ENCODE measurements at regions not wholly inside any gene's neighbourhood (a gene's known extent, or its start where the extent isn't known, plus 50 kb on each side); places are given as distances from the start of the nearest gene placed in this dataset.
"Not testable (repeated sequence)": the region's sequence is repeated elsewhere in the genome, so short reads cannot be mapped to it uniquely, and the experiment has no call there.

DNA sequence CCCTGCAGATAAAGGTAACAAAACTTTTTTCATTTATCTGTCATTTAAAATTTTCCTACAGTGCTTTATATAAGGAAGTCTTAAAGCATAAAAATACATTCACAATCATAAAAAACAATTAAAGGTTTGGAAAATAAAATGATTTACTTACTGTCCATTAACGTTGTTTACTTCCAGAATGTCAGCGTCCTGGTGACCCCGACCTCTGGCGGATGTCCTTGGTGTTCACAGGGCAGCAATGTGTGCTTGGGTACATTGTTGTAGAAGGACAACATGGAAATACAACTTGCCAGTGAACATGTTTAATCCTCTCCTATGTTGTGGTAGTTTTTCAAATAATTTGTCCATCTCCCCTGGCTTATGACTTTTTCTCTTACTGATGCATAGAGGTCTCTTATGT lies 168.8 kb upstream of the NDN start:
- Histone ChIP-seq H3K27me3 (ENCODE audit: control insufficient read depth in 2 of 2, insufficient read depth in 1 of 2, low read length in 1 of 2) (no peaks in the 10 kb centered on the region), H3K27ac (ENCODE audit: low read depth in 1 of 2, low read length in 1 of 2) (no peak overlapping the region), H3K4me1 (ENCODE audit: control insufficient read depth in 2 of 2, insufficient read depth in 2 of 2, low read length in 2 of 2) (no peaks in the 10 kb centered on the region), H3K9me3 (ENCODE audit: control insufficient read depth in 2 of 2, insufficient read depth in 1 of 2, low read length in 1 of 2) (no peaks in the 10 kb centered on the region), H3K4me3 (ENCODE audit: low read length in 2 of 2) (no peak overlapping the region), H3K36me3 (ENCODE audit: control insufficient read depth in 2 of 2, insufficient read depth in 2 of 2, low read length in 1 of 2) (no peaks in the 10 kb centered on the region)
- DNase-seq (ENCODE audit: low read depth in 6 of 9, low spot score in 9 of 9), result no peak
- WGBS, result 75% methylated on average over 4 of the region's 4 CpGs

DNA sequence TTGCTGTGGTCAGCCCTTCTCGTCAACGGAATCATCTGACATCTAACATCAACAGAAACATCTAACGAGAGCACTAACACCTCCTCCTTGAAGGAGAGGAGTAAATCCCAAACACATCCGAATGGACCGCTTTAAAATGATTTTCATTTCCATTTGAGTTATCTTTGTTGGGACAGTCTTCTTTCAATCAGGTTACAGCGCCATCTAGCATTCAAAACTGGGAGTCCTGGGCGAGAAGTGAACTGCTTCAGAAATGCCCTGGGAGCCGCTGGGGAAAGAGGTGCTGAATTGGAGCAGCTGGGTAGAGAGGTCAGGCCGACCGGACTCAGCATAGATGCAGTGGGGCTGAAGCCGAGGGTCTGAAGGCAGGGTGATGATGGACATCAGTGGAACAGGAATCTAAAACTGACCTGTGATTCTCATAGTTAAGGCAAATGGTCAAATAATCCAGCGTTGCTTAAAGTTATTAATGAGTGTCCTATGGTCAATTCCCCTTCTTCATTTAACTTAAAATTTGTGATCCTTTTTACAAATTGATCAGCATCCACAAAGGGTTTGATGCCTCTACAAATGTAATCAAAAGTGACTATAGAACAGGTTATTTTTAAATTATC lies 170.0 kb upstream of the NDN start:
- no peaks in the 10 kb centered on the region for H3K9me3 ChIP-seq (ENCODE audit: control insufficient read depth in 2 of 2, insufficient read depth in 1 of 2, low read length in 1 of 2)
- no peak overlapping the region for H3K4me3 ChIP-seq (ENCODE audit: low read length in 2 of 2)
- WGBS, result 33% methylated on average over 12 of the region's 12 CpGs
- H3K36me3 ChIP-seq (ENCODE audit: control insufficient read depth in 2 of 2, insufficient read depth in 2 of 2, low read length in 1 of 2), result no peaks in the 10 kb centered on the region
- H3K27ac ChIP-seq (ENCODE audit: low read depth in 1 of 2, low read length in 1 of 2), result no peak overlapping the region
- peak in 2 of 9 donors; percentile 16 to 26 for DNase-seq (ENCODE audit: low read depth in 6 of 9, low spot score in 9 of 9)
- no peaks in the 10 kb centered on the region for H3K27me3 ChIP-seq (ENCODE audit: control insufficient read depth in 2 of 2, insufficient read depth in 1 of 2, low read length in 1 of 2)
- H3K4me1 ChIP-seq (ENCODE audit: control insufficient read depth in 2 of 2, insufficient read depth in 2 of 2, low read length in 2 of 2), result no peaks in the 10 kb centered on the region

DNA sequence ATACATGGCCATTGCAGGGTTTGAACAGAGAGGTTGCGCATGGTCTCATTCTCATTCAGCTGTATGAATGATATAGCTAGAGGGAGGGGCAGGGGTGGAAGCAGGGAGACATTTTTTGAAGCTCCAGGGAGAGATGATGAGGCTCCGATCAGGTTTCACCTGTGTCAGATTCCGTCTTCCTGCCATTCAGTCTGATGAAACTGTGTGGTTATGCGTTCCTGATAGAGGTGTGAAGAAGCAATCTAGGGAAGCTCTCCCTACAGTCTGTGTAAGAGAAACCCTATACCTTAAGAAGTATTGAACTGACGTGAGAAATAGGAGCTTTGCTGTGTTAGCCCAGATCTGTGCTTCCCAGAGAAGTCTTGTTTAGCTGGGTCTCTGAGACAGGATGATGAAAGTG lies 171.9 kb upstream of the NDN start:
- DNase-seq (ENCODE audit: low read depth in 6 of 9, low spot score in 9 of 9), result no peak
- Histone ChIP-seq H3K4me1 (ENCODE audit: control insufficient read depth in 2 of 2, insufficient read depth in 2 of 2, low read length in 2 of 2) (no peaks in the 10 kb centered on the region), H3K36me3 (ENCODE audit: control insufficient read depth in 2 of 2, insufficient read depth in 2 of 2, low read length in 1 of 2) (no peaks in the 10 kb centered on the region), H3K9me3 (ENCODE audit: control insufficient read depth in 2 of 2, insufficient read depth in 1 of 2, low read length in 1 of 2) (no peaks in the 10 kb centered on the region), H3K4me3 (ENCODE audit: low read length in 2 of 2) (no peak overlapping the region), H3K27ac (ENCODE audit: low read depth in 1 of 2, low read length in 1 of 2) (no peak overlapping the region), H3K27me3 (ENCODE audit: control insufficient read depth in 2 of 2, insufficient read depth in 1 of 2, low read length in 1 of 2) (no peaks in the 10 kb centered on the region)
- 91% methylated on average over 5 of the region's 5 CpGs for WGBS

DNA sequence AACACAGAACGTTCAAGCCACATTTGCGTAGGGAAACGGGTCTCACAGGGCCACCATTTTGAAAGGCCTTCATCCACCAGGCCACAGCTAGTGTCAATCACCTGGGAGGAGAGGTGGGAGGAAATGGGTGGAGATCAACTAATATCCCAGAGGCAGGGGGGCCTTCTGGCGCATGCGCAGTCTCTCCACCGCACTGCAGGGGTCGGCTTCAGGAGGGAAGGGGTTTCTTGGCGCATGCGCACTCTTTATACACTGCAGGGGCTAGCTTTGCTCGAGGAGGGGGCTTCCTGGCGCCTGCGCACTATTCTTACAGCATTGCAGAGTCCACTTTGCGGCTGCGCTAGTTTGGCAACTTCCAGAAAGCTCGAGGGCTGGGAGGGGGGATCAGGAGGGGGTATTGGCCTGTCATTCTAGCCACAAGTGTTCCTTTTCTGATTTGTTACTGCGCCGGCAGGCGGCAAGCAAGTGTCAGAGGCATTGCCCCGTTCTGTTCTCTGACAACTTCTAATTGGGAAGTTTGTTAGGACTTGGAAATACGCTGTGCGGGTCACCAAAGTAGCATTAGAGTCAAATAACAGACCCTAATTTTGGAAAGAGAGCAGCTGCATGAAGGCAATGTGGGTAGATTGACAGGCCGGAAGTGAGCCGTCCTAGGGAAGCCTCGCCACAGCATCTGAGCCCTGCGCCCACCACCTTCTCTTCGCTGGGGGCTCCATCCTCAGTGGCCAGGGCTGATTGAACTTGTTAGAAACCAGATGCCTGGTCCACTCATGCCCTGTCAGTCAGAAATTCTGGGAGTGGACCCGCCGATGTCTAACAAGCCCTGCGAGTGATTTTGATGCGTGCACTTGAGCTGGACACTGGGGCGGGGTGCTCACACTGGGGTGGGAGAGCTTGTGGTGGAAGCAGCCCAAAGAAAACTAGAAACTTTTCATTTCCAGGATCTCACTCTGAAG lies 173.5 kb upstream of the NDN start:
- Histone ChIP-seq H3K4me1 (ENCODE audit: control insufficient read depth in 2 of 2, insufficient read depth in 2 of 2, low read length in 2 of 2) (no peaks in the 10 kb centered on the region), H3K27me3 (ENCODE audit: control insufficient read depth in 2 of 2, insufficient read depth in 1 of 2, low read length in 1 of 2) (no peaks in the 10 kb centered on the region), H3K9me3 (ENCODE audit: control insufficient read depth in 2 of 2, insufficient read depth in 1 of 2, low read length in 1 of 2) (no peaks in the 10 kb centered on the region), H3K4me3 (ENCODE audit: low read length in 2 of 2) (no peak overlapping the region), H3K36me3 (ENCODE audit: control insufficient read depth in 2 of 2, insufficient read depth in 2 of 2, low read length in 1 of 2) (no peaks in the 10 kb centered on the region), H3K27ac (ENCODE audit: low read depth in 1 of 2, low read length in 1 of 2) (no peak overlapping the region)
- DNase-seq (ENCODE audit: low read depth in 6 of 9, low spot score in 9 of 9), result no peak
- WGBS, result 57% methylated on average over 31 of the region's 31 CpGs

DNA sequence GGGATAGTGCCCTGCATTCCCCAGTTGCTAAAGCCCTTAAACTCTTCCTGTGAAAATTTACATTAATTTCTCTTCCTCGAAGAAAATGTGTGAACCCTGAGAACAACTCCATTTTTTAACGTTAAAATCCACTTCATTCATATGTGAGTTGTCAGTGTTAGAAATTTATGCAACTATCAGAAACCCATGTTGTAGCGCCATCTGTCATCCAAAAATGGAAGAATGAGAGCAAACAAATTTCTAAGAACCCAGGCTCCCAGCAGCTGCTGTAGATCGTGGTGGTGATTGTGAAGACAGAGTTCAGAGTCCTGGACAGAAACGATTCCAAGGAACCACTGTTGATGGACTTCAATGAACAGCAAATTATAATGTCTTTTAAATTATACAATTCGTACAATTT lies 179.7 kb upstream of the NDN start:
- no peaks in the 10 kb centered on the region for H3K9me3 ChIP-seq (ENCODE audit: control insufficient read depth in 2 of 2, insufficient read depth in 1 of 2, low read length in 1 of 2)
- H3K4me1 ChIP-seq (ENCODE audit: control insufficient read depth in 2 of 2, insufficient read depth in 2 of 2, low read length in 2 of 2), result no peaks in the 10 kb centered on the region
- DNase-seq (ENCODE audit: low read depth in 6 of 9, low spot score in 9 of 9), result peak in 1 of 9 donors; percentile 11
- H3K27ac ChIP-seq (ENCODE audit: low read depth in 1 of 2, low read length in 1 of 2), result no peak overlapping the region
- H3K27me3 ChIP-seq (ENCODE audit: control insufficient read depth in 2 of 2, insufficient read depth in 1 of 2, low read length in 1 of 2), result peaks cover 0 to 3% of the 10 kb centered on the region in 2 donors
- H3K36me3 ChIP-seq (ENCODE audit: control insufficient read depth in 2 of 2, insufficient read depth in 2 of 2, low read length in 1 of 2), result no peaks in the 10 kb centered on the region
- 37% methylated on average over 6 of the region's 6 CpGs for WGBS
- no peak overlapping the region for H3K4me3 ChIP-seq (ENCODE audit: low read length in 2 of 2)

DNA sequence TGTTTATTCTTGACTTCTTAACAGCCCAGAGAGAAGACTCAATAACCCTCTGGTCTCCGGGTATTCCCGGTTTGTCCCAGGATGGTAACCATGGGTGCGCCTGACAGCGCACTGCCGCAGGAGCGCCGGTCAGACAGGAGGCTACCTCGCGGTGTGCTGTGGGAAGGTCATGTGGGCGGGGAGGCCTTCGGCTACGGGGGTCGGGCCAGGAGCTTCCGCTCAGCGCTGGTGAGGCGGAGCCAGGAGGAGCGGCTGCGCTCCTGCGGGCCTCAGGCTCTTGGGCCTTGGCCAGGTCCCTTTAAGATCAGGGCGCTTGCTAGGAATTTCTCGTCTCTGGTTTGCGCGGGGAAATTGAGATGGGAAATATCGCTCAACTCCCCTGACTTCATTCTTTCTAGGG lies 182.3 kb upstream of the NDN start:
- Histone ChIP-seq H3K4me1 (ENCODE audit: control insufficient read depth in 2 of 2, insufficient read depth in 2 of 2, low read length in 2 of 2) (no peaks in the 10 kb centered on the region), H3K4me3 (ENCODE audit: low read length in 2 of 2) (no peak overlapping the region), H3K27me3 (ENCODE audit: control insufficient read depth in 2 of 2, insufficient read depth in 1 of 2, low read length in 1 of 2) (peaks cover 0 to 3% of the 10 kb centered on the region in 2 donors), H3K27ac (ENCODE audit: low read depth in 1 of 2, low read length in 1 of 2) (no peak overlapping the region), H3K36me3 (ENCODE audit: control insufficient read depth in 2 of 2, insufficient read depth in 2 of 2, low read length in 1 of 2) (no peaks in the 10 kb centered on the region), H3K9me3 (ENCODE audit: control insufficient read depth in 2 of 2, insufficient read depth in 1 of 2, low read length in 1 of 2) (no peaks in the 10 kb centered on the region)
- 29% methylated on average over 24 of the region's 24 CpGs for WGBS
- peak in 1 of 9 donors; percentile 11 for DNase-seq (ENCODE audit: low read depth in 6 of 9, low spot score in 9 of 9)

DNA sequence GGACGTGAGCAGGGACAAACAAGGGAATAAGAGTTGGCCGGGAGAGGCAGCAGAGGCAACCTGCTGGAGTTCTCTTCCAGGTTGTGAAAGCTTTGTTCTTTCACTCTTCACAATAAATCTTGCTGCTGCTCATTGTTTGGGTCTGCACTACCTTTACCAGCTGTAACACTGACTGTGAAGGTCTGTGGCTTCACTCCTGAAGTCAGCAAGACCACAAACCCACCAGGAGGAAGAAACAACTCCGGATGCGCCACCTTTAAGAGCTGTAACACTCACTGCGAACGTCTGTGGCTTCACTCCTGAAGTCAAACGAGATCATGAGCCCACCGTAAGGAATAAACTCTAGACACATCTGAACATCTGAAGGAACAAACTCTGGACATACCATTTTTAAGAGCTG lies 186.5 kb upstream of the NDN start:
- WGBS, result 75% methylated on average over 8 of the region's 8 CpGs
- DNase-seq (ENCODE audit: low read depth in 6 of 9, low spot score in 9 of 9); H3K27me3 ChIP-seq (ENCODE audit: control insufficient read depth in 2 of 2, insufficient read depth in 1 of 2, low read length in 1 of 2); H3K4me1 ChIP-seq (ENCODE audit: control insufficient read depth in 2 of 2, insufficient read depth in 2 of 2, low read length in 2 of 2); H3K36me3 ChIP-seq (ENCODE audit: control insufficient read depth in 2 of 2, insufficient read depth in 2 of 2, low read length in 1 of 2); H3K27ac ChIP-seq (ENCODE audit: low read depth in 1 of 2, low read length in 1 of 2); H3K9me3 ChIP-seq (ENCODE audit: control insufficient read depth in 2 of 2, insufficient read depth in 1 of 2, low read length in 1 of 2); H3K4me3 ChIP-seq (ENCODE audit: low read length in 2 of 2): not testable (repeated sequence)

DNA sequence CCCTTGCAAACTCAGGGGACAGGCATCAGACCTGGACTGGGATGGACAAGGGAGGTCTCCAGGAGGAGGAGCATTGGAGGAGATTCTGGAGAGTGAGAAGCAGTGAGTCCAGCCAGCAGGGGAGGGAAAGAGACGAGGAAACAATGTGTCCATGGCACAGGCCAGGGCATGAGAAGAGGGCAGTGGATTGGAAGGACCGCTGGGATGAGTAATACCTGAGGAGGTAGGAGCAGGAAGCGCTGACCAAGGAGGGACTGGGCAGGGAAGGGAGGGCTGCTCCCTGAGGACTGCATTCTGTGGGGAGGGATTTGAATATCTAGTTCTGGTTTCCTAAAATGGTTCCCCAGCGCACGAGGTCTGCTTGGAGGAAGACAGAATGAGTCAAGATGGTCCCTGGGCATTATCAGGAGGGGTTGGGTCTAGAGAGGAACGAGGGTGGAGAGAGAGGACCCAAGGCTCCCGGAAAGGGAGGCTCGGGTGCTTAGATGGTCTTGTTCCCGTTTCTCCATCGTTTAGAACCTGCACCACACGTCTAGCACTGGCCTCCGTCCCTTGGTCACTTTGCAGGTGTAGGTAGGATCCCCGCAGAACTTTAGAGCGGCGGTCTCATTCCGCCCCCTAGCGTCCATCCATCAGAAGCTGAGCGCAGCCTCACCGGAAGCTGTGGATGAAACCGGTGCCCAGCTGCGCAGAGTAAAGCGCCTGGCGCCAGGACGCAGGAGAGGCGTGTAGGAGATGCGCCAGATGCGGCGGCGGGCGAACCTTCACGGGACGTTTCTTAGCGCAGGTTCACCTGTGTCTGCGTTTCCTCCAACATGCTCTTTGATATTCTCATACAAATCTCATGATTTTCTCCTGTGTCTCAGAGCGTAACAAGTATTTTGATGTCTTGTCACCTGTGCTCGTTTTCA lies 190.7 kb upstream of the NDN start:
- Histone ChIP-seq H3K27me3 (ENCODE audit: control insufficient read depth in 2 of 2, insufficient read depth in 1 of 2, low read length in 1 of 2) (no peaks in the 10 kb centered on the region), H3K9me3 (ENCODE audit: control insufficient read depth in 2 of 2, insufficient read depth in 1 of 2, low read length in 1 of 2) (no peaks in the 10 kb centered on the region), H3K4me1 (ENCODE audit: control insufficient read depth in 2 of 2, insufficient read depth in 2 of 2, low read length in 2 of 2) (no peaks in the 10 kb centered on the region), H3K36me3 (ENCODE audit: control insufficient read depth in 2 of 2, insufficient read depth in 2 of 2, low read length in 1 of 2) (no peaks in the 10 kb centered on the region), H3K27ac (ENCODE audit: low read depth in 1 of 2, low read length in 1 of 2) (no peak overlapping the region), H3K4me3 (ENCODE audit: low read length in 2 of 2) (no peak overlapping the region)
- 30% methylated on average over 36 of the region's 36 CpGs for WGBS
- peak in 6 of 9 donors; percentile 7 to 50 (median 18) for DNase-seq (ENCODE audit: low read depth in 6 of 9, low spot score in 9 of 9)

DNA sequence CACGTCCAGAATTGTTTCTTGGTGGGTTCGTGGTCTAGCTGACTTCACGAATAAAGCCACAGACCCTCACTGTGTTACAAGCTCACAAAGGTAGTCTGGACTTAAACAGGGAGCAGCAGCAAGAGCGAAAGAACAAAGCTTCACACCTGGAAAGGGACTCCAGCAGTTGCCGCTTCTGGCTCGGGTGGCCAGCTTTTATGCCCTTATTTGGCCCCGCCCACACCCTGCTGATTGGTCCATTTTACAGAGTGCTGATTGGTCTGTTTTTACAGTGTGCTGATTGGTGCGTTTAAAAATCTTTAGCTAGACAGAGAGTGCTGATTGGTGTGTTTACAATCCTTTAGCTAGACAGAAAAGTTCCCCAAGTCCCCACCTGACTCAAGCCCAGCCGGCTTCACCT lies 194.2 kb upstream of the NDN start:
- H3K27me3 ChIP-seq (ENCODE audit: control insufficient read depth in 2 of 2, insufficient read depth in 1 of 2, low read length in 1 of 2), result no peaks in the 10 kb centered on the region
- no peaks in the 10 kb centered on the region for H3K36me3 ChIP-seq (ENCODE audit: control insufficient read depth in 2 of 2, insufficient read depth in 2 of 2, low read length in 1 of 2)
- H3K4me3 ChIP-seq (ENCODE audit: low read length in 2 of 2), result no peak overlapping the region
- H3K27ac ChIP-seq (ENCODE audit: low read depth in 1 of 2, low read length in 1 of 2), result no peak overlapping the region
- H3K9me3 ChIP-seq (ENCODE audit: control insufficient read depth in 2 of 2, insufficient read depth in 1 of 2, low read length in 1 of 2), result no peaks in the 10 kb centered on the region
- WGBS, result 83% methylated on average over 9 of the region's 9 CpGs
- H3K4me1 ChIP-seq (ENCODE audit: control insufficient read depth in 2 of 2, insufficient read depth in 2 of 2, low read length in 2 of 2), result no peaks in the 10 kb centered on the region
- DNase-seq (ENCODE audit: low read depth in 6 of 9, low spot score in 9 of 9), result no peak
